Nucleus accumbens (tissue), 56 donors: ENCODE measurements at regions not wholly inside any gene's neighbourhood (a gene's known extent, or its start where the extent isn't known, plus 50 kb on each side); places are given as distances from the start of the nearest gene placed in this dataset.
"Not testable (repeated sequence)": the region's sequence is repeated elsewhere in the genome, so short reads cannot be mapped to it uniquely, and the experiment has no call there.

Source experiments
- DNase-seq, 56 donors: peaks; one replicate each; lab custom pipeline; 2025; lab: John Stamatoyannopoulos, UW

GRCh38 chr17:47066841-47067682 is 88.0 kb upstream of the RPRML start:
- DNase-seq, result peak; percentile 32 to 90 (median 68)

GRCh38 chr17:47066095-47066494 is 87.0 kb upstream of the RPRML start:
- DNase-seq, result no peak

GRCh38 chr17:47064684-47065083 is 85.6 kb upstream of the RPRML start:
- DNase-seq, result no peak

DNA sequence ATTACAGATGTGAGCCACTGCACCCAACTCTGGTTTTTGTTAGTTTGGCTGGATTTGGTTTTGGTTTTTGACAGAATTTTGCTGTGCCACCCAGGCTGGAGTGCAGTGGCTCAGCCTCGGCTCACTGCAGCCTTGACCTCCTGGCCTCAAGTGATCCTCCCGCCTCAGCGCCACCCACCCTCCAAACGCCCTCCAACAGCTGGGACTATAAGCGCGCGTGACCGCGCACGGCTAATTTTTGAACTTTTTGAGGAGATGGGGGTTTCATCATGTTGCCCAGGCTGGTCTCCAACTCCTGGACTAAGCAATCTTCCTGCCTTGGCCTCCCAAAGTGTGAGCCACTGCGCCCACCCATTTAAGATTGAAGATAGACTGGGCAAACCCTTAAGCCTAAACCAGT is 84.4 kb upstream of the RPRML start:
- DNase-seq, result no peak

GRCh38 chr17:47062851-47063250 is 83.8 kb upstream of the RPRML start:
- not testable (repeated sequence) for DNase-seq

GRCh38 chr17:47060005-47060404 is 81.0 kb upstream of the RPRML start:
- DNase-seq, result not testable (repeated sequence)

GRCh38 chr17:47057830-47058229 is 78.8 kb upstream of the RPRML start:
- peak in 5 of 56 donors; percentile 3 to 21 (median 18) for DNase-seq

GRCh38 chr17:47057279-47057678 is 78.2 kb upstream of the RPRML start:
- DNase-seq, result not testable (repeated sequence)

GRCh38 chr17:47056687-47057086 is 77.6 kb upstream of the RPRML start:
- DNase-seq, result not testable (repeated sequence)
